MCF 10A (cell line): ENCODE measurements at regions not wholly inside any gene's neighbourhood (a gene's known extent, or its start where the extent isn't known, plus 50 kb on each side); places are given as distances from the start of the nearest gene placed in this dataset.

Source experiments
- BruUV-seq: library from RNA; stranded (reverse); fragments of 400-500 nt; replicated peaks from 2 replicates; lab custom pipeline; 2021; lab: Mats Ljungman, UMichigan
- CTCF ChIA-PET: fragments of 300-600 bp; sonication (Branson Sonifier 250); formaldehyde crosslinking; extraction: SDS; loops from one replicate; lab custom pipeline; 2021; ENCODE audit warnings: antibody characterized with exemption, inconsistent platforms; lab: Yijun Ruan, JAX
- POLR2A ChIA-PET: fragments of 300-600, 350-650 bp; sonication (Branson Sonifier 250); formaldehyde crosslinking; extraction: SDS; loops from one replicate; lab custom pipeline; 2020; ENCODE audit warnings: antibody characterized with exemption, inconsistent platforms; lab: Yijun Ruan, JAX
- DNase-seq: peaks from one replicate; pipeline ENCODE4 v3.0.0-alpha.2; 2018; ENCODE audit not compliant: unreplicated experiment
- H3K27ac Mint-ChIP-seq: one replicate; pipeline ENCODE4 v1.8.0; 2022; ENCODE audit warnings: mild to moderate bottlenecking, low read depth, mixed read lengths; ENCODE audit not compliant: unreplicated experiment
- H3K27me3 Mint-ChIP-seq: one replicate; pipeline ENCODE4 v1.8.0; 2022; ENCODE audit warnings: mixed read lengths; ENCODE audit not compliant: insufficient read depth, unreplicated experiment
- H3K36me3 Mint-ChIP-seq: one replicate; pipeline ENCODE4 v1.8.0; 2022; ENCODE audit warnings: mild to moderate bottlenecking, moderate library complexity, mixed read lengths; ENCODE audit not compliant: insufficient read depth, unreplicated experiment
- H3K4me1 Mint-ChIP-seq: one replicate; pipeline ENCODE4 v1.8.0; 2022; ENCODE audit warnings: mixed read lengths; ENCODE audit not compliant: insufficient read depth, unreplicated experiment
- H3K4me3 Mint-ChIP-seq: one replicate; pipeline ENCODE4 v1.8.0; 2022; ENCODE audit warnings: mild to moderate bottlenecking, moderate library complexity, mixed read lengths; ENCODE audit not compliant: unreplicated experiment
- H3K9me3 Mint-ChIP-seq: one replicate; pipeline ENCODE4 v1.8.0; 2022; ENCODE audit warnings: mixed read lengths; ENCODE audit not compliant: unreplicated experiment
- CTCF ChIP-seq: fragments of 200-600 bp; IDR thresholded peaks from one replicate; pipeline ENCODE4 v1.8.0; 2022; ENCODE audit warnings: antibody characterized with exemption, mild to moderate bottlenecking; ENCODE audit not compliant: unreplicated experiment
- intact Hi-C: fragments of 100-400 bp; cut with micrococcal nuclease; formaldehyde crosslinking; loops from 2 replicates; pipeline ENCODE4 v1.14.1; 2022

GRCh38 chr9:105873801-105874200 lies 179.5 kb downstream of the TMEM38B start:
- POLR2A ChIA-PET: no interaction called here
- no peak overlapping the region for H3K4me3 Mint-ChIP-seq

DNA sequence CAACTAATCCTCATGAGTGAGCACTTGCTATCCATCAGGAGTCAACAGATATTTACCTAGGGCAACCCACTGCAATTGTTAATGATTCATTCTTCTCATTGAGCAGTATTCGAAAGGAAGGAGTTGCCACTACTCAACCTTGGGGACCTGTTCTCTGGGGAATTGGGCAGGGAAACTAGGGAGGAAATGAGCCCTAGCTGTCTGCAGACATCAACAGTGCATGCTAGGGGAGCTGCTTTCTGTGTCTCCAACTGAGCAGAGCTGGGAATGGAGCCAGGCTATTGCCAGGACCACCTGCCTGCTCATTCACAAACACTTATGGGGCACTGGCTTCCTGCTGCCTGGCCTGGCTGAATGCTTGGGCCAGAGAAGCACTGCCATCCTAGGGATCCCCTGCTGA lies 183.4 kb downstream of the TMEM38B start:
- no TSS peak for BruUV-seq
- POLR2A ChIA-PET: no interaction called here
- CTCF ChIA-PET: interaction anchor here (4.7 to 6.0 kb wide), 2 partner anchors 12 to 35 kb away, joined by 62 to 308 read pairs; no protein-coding TSS in a partner anchor

More at GRCh38 chr9:105873801-105874200, 179.5 kb downstream of the TMEM38B start:
- intact Hi-C loops: no loop called here
- no peak for TF ChIP-seq CTCF
- no peaks in the 10 kb centered on the region for H3K4me1 Mint-ChIP-seq
- no TSS peak for BruUV-seq
- CTCF ChIA-PET: interaction anchor here (1.4 to 1.7 kb wide), 2 partner anchors 8 to 9 kb away, joined by 4 to 14 read pairs; no protein-coding TSS in a partner anchor
- no peaks in the 10 kb centered on the region for H3K27me3 Mint-ChIP-seq
- no peaks in the 10 kb centered on the region for H3K36me3 Mint-ChIP-seq
- no peak overlapping the region for H3K27ac Mint-ChIP-seq
- no peak for DNase-seq
- no peaks in the 10 kb centered on the region for H3K9me3 Mint-ChIP-seq

GRCh38 chr9:105879181-105879580 lies 184.8 kb downstream of the TMEM38B start:
- Mint-ChIP-seq H3K9me3 (no peaks in the 10 kb centered on the region), H3K4me1 (no peaks in the 10 kb centered on the region), H3K27me3 (peaks cover 13% of the 10 kb centered on the region), H3K36me3 (no peaks in the 10 kb centered on the region), H3K27ac (no peak overlapping the region), H3K4me3 (no peak overlapping the region)
- ChIA-PET POLR2A (interaction anchor here (0.7 to 1.1 kb wide), 2 partner anchors 8 to 9 kb away, joined by 3 read pairs; no protein-coding TSS in a partner anchor), CTCF (interaction anchor here (0.6 to 6.0 kb wide), 6 partner anchors 8 to 983 kb away, joined by 3 to 308 read pairs (median 4); no protein-coding TSS in a partner anchor)
- DNase-seq: no peak
- no peak for TF ChIP-seq CTCF
- intact Hi-C loops: no loop called here
- BruUV-seq: no TSS peak

More for the DNA sequence above, 183.4 kb downstream of the TMEM38B start:
- Mint-ChIP-seq H3K27ac (no peak overlapping the region), H3K36me3 (no peaks in the 10 kb centered on the region), H3K4me1 (no peaks in the 10 kb centered on the region), H3K9me3 (no peaks in the 10 kb centered on the region), H3K4me3 (no peak overlapping the region), H3K27me3 (peaks cover under 1% of the 10 kb centered on the region)
- intact Hi-C loops: no loop called here
- no peak for TF ChIP-seq CTCF
- DNase-seq: no peak

GRCh38 chr9:105880517-105880916 lies 186.2 kb downstream of the TMEM38B start:
- CTCF ChIA-PET: interaction anchor here (0.7 to 6.0 kb wide), 15 partner anchors 9 to 1216 kb away, joined by 3 to 308 read pairs (median 4); no protein-coding TSS in a partner anchor
- intact Hi-C loops: loop anchor here (5.0 kb wide), 1 partner anchor 273 kb away; no protein-coding TSS in a partner anchor
- H3K27me3 Mint-ChIP-seq: peaks cover 13% of the 10 kb centered on the region
- BruUV-seq: no TSS peak
- H3K27ac Mint-ChIP-seq: no peak overlapping the region
- DNase-seq: peak; percentile 9
- POLR2A ChIA-PET: interaction anchor here (1.1 to 1.6 kb wide), 2 partner anchors 9 to 38 kb away, joined by 3 to 11 read pairs; no protein-coding TSS in a partner anchor
- no peaks in the 10 kb centered on the region for H3K4me1 Mint-ChIP-seq
- H3K9me3 Mint-ChIP-seq: no peaks in the 10 kb centered on the region
- TF ChIP-seq CTCF: no peak
- no peak overlapping the region for H3K4me3 Mint-ChIP-seq
- H3K36me3 Mint-ChIP-seq: no peaks in the 10 kb centered on the region
